DOHH2 (cell line): ENCODE measurements at regions not wholly inside any gene's neighbourhood (a gene's known extent, or its start where the extent isn't known, plus 50 kb on each side); places are given as distances from the start of the nearest gene placed in this dataset.

Source experiments
- EZH2phosphoT487 ChIP-seq: fragments of 200-600 bp; sonication (generic); IDR thresholded peaks from 2 replicates; pipeline ENCODE4 v1.6.1; 2017; ENCODE audit warnings: borderline replicate concordance, mild to moderate bottlenecking, antibody characterized with exemption, low read length, moderate library complexity, mixed read lengths
- TF ChIP-seq, protein P1 (sequence below): fragments of 200-600 bp; sonication (generic); IDR thresholded peaks from one replicate; pipeline ENCODE4 v1.5.1; 2014; ENCODE audit warnings: antibody characterized with exemption, mild to moderate bottlenecking, low read depth, low read length; ENCODE audit not compliant: poor library complexity, severe bottlenecking

DNA sequence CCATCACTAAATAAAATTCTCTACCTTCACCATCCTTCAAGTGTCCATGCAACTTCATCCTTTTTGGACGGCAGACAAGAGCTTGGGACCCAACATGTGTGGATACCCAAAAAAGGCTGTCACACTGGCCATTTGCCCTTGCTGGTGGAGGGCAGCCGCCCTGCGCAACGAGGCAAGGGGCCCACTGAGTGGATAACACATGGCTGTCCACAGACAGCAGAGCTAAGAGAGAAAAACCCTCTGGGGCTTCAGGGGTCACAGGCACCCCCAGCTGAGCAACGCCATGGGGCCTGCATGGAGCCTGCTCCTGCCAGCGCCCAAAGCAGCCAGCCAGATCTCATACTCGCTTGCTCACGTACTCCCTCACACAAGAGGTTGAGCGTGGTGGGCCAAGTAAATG lies 205.9 kb upstream of the NREP start:
- TF ChIP-seq EZH2phosphoT487, result no peak
- TF ChIP-seq, protein P1, sequence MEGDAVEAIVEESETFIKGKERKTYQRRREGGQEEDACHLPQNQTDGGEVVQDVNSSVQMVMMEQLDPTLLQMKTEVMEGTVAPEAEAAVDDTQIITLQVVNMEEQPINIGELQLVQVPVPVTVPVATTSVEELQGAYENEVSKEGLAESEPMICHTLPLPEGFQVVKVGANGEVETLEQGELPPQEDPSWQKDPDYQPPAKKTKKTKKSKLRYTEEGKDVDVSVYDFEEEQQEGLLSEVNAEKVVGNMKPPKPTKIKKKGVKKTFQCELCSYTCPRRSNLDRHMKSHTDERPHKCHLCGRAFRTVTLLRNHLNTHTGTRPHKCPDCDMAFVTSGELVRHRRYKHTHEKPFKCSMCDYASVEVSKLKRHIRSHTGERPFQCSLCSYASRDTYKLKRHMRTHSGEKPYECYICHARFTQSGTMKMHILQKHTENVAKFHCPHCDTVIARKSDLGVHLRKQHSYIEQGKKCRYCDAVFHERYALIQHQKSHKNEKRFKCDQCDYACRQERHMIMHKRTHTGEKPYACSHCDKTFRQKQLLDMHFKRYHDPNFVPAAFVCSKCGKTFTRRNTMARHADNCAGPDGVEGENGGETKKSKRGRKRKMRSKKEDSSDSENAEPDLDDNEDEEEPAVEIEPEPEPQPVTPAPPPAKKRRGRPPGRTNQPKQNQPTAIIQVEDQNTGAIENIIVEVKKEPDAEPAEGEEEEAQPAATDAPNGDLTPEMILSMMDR, result no peak
